ENCODE measurements at regions not wholly inside any gene's neighbourhood (a gene's known extent, or its start where the extent isn't known, plus 50 kb on each side); places are given as distances from the start of the nearest gene placed in this dataset.
A peak's percentile ranks its signal among the peaks of the same experiment; 100 is the strongest.

GRCh38 chr1:173421286-173421685 lies 55.8 kb upstream of the PRDX6 start:
- Histone ChIP-seq H3K9me3 (no peaks in the 10 kb centered on the region), H3K27me3 (no peaks in the 10 kb centered on the region), H3K4me1 (peaks cover 0 to 6% (median 4%) of the 10 kb centered on the region in 4 donors), H3K4me3 (no peak overlapping the region), H3K27ac (no peak overlapping the region), H3K36me3 (no peaks in the 10 kb centered on the region)
- DNase-seq = no peak
- ATAC-seq (ENCODE audit: low FRiP score in 2 of 2) = no peak
- TF ChIP-seq EP300 (IDR thresholded peaks at IDR 0.05) = no peak
- no peak for TF ChIP-seq CTCF (IDR thresholded peaks at IDR 0.05)
- TF ChIP-seq POLR2A (IDR thresholded peaks at IDR 0.05) = no peak
- TF ChIP-seq POLR2AphosphoS5 (IDR thresholded peaks at IDR 0.05) = no peak
- 88 to 90% methylated on average over 4 of the region's 4 CpGs for WGBS, 2 donors

GRCh38 chr1:173421789-173422188 lies 55.3 kb upstream of the PRDX6 start:
- WGBS, 2 donors = 88 to 92% methylated on average over 4 of the region's 4 CpGs
- H3K4me1 ChIP-seq = peaks cover 0 to 6% (median 4%) of the 10 kb centered on the region in 4 donors
- no peak for DNase-seq
- H3K27ac ChIP-seq = no peak overlapping the region
- no peaks in the 10 kb centered on the region for H3K27me3 ChIP-seq
- no peak for TF ChIP-seq POLR2A (IDR thresholded peaks at IDR 0.05)
- no peak for TF ChIP-seq EP300 (IDR thresholded peaks at IDR 0.05)
- no peak for TF ChIP-seq POLR2AphosphoS5 (IDR thresholded peaks at IDR 0.05)
- no peak for TF ChIP-seq CTCF (IDR thresholded peaks at IDR 0.05)
- H3K4me3 ChIP-seq = no peak overlapping the region
- no peak for ATAC-seq (ENCODE audit: low FRiP score in 2 of 2)
- H3K36me3 ChIP-seq = no peaks in the 10 kb centered on the region
- H3K9me3 ChIP-seq = no peaks in the 10 kb centered on the region

- ATAC-seq (ENCODE audit: low FRiP score in 2 of 2) = peak; percentile 61 to 84
- TF ChIP-seq POLR2AphosphoS5 (IDR thresholded peaks at IDR 0.05) (no peak), POLR2A (IDR thresholded peaks at IDR 0.05) (no peak), EP300 (IDR thresholded peaks at IDR 0.05) (no peak), CTCF (IDR thresholded peaks at IDR 0.05) (no peak)
- 65 to 79% methylated on average over 5 of the region's 5 CpGs for WGBS, 2 donors
- peak in 1 of 2 donors; percentile 51 for DNase-seq
- Histone ChIP-seq H3K4me3 (no peak overlapping the region), H3K9me3 (no peaks in the 10 kb centered on the region), H3K36me3 (no peaks in the 10 kb centered on the region), H3K4me1 (peaks cover 0 to 6% (median 4%) of the 10 kb centered on the region in 4 donors), H3K27ac (no peak overlapping the region), H3K27me3 (no peaks in the 10 kb centered on the region)
Measured at GRCh38 chr1:173422456-173422976, 54.6 kb upstream of the PRDX6 start.

- WGBS, 2 donors = 70 to 97% methylated on average over 1 of the region's 1 CpG
- DNase-seq = no peak
- ATAC-seq (ENCODE audit: low FRiP score in 2 of 2) = no peak
- Histone ChIP-seq H3K4me1 (peaks cover 0 to 6% (median 4%) of the 10 kb centered on the region in 4 donors), H3K9me3 (no peaks in the 10 kb centered on the region), H3K27me3 (no peaks in the 10 kb centered on the region), H3K27ac (no peak overlapping the region), H3K36me3 (no peaks in the 10 kb centered on the region), H3K4me3 (no peak overlapping the region)
- TF ChIP-seq EP300 (IDR thresholded peaks at IDR 0.05) = no peak
Measured at GRCh38 chr1:173423291-173423690, 53.8 kb upstream of the PRDX6 start.

GRCh38 chr1:173424143-173424542 lies 53.0 kb upstream of the PRDX6 start:
- Histone ChIP-seq H3K27me3 (no peaks in the 10 kb centered on the region), H3K9me3 (no peaks in the 10 kb centered on the region), H3K27ac (no peak overlapping the region), H3K4me1 (peaks cover under 1 to 8% (median 6%) of the 10 kb centered on the region in 4 donors), H3K36me3 (no peaks in the 10 kb centered on the region), H3K4me3 (no peak overlapping the region)
- 84 to 88% methylated on average over 4 of the region's 4 CpGs for WGBS, 2 donors
- ATAC-seq (ENCODE audit: low FRiP score in 2 of 2) (no peak), DNase-seq (no peak)
- no peak for TF ChIP-seq POLR2A (IDR thresholded peaks at IDR 0.05)
- no peak for TF ChIP-seq CTCF (IDR thresholded peaks at IDR 0.05)
- TF ChIP-seq POLR2AphosphoS5 (IDR thresholded peaks at IDR 0.05) = no peak
- TF ChIP-seq EP300 (IDR thresholded peaks at IDR 0.05) = no peak

Data from upper lobe of left lung (tissue), 6 donors.